Medulla oblongata (tissue), 1 donor: ENCODE measurements at regions not wholly inside any gene's neighbourhood (a gene's known extent, or its start where the extent isn't known, plus 50 kb on each side); places are given as distances from the start of the nearest gene placed in this dataset.
"Not testable (repeated sequence)": the region's sequence is repeated elsewhere in the genome, so short reads cannot be mapped to it uniquely, and the experiment has no call there.

Experiments used
- DNase-seq: peaks from one replicate; pipeline ENCODE4 v3.0.0-alpha.2; 2015; ENCODE audit errors: extremely low spot score

DNA sequence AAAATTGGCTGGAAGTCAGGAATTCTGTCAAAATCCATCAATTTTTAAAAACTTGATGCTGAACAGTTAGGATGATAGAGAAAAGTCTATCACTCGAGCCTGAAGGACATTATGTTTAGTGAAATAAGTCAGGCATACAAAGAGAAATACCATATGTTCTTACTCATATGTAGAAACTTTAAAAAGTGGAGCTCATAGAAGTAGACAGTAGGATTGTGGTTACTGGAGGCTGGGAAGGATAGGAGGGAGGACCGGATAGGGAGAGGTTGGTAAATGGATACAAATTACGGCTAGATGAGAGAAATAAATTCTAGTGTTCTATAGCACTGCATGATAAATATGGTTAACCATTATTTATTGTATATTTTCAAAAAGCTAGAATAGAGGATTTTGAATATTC, 389.5 kb upstream of the RASGRP1 start:
- no peak for DNase-seq

DNA sequence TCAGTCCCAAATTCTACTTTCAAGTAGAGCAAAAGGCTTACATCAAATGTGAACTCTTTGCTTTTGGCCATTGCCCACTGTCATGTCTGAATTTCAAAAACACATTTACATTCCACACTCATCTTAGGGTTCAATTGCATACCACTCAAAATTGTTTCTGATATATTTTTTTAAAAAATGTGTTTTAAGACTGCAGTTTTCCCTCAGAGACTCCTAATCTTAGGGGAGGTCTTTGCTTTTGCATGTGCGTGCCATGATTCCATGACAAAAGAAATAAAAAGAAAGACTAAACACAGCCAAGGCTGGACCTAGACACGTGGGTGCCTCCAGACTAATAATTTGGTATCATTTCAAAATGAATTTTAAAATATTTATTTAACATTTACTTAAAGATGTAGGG, 396.8 kb upstream of the RASGRP1 start:
- DNase-seq, result no peak

DNA sequence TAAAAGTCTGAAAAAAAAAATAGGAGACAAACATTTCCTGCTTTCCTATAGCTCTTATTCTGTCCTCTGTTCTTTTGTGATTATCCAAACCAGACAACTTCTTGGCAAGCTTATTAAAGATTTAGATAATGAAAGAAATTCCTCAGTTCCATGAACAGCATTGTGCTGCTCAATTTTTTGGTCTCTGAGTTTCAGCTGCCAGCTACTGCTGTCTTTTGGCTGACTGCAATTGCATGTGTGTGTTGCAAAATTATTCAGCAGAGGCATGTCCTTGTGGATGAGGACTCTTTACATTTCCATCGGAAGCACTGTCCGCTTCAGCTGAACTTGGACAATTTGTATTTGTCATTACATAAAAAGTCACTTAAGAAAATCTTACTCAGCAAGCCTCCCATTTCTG, 397.3 kb upstream of the RASGRP1 start:
- no peak for DNase-seq

DNA sequence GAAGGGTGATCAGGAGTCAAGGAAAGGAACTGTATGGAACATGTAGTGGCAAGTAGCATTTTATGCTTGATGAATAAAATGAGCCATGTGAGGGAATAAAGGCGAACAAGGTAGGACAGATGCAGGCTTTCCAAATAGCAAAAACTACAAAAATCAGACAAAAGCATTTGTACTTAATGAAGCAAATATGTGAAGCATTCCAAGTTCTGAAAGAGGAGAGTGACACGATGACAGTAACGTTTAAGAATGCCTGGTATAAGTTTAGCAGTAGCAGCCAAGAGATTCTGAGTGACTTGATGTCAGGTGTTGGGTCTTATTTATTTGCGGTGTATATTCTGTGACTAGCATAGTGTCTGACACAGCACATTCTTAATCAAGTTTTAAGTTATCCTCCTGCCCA, 408.2 kb upstream of the RASGRP1 start:
- no peak for DNase-seq

DNA sequence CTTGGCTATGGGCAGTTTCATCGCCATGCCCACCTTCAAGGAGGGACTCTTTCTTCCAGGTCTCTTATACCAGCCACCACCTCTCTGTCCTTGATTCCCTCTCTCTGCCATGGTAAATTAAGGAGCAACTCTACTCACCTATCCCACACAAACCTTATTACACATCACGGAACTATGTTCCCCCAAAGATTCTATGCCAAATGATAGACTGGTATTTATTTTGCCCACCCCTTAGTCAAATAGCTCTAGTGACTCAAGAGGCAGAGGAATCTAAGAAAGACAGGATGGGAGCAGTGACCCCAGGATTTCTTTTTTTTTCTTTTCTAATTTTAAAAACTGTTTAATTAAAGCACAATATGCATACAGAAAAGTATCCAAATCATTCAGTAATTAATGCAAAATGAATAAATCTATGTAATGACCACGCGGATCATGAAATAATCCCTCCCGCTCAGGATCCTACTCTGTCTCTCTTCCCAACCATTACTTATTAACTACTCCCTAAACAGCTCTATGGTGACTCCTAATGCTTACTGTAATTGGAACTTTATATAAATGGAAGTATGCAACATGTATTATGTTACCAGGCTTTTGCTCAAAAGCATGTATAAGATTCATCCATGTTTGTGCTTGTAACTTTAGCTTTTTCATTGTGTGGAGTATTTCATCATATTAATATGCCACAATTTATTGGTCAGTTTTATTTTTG, 410.8 kb upstream of the RASGRP1 start:
- no peak for DNase-seq

DNA sequence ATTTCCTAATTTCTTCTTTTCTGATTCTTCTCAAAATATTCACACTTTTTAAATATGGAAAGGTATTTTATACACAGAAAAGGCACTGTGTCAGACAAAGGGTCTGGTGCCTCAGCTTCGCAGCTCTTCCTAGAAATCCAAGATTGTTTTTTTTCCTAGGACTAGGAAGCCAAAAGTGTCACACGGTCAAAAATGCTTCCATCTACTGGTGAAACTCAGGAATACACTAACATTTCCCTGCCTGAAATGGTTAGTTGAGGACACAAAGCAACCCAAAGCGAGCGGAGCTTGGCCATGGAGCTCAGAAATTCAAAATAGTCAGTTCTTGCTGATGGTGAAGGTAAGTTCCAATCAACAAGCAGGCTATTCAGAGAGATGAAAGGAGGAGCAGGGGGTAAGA, 426.5 kb upstream of the RASGRP1 start:
- peak; percentile 54 for DNase-seq

DNA sequence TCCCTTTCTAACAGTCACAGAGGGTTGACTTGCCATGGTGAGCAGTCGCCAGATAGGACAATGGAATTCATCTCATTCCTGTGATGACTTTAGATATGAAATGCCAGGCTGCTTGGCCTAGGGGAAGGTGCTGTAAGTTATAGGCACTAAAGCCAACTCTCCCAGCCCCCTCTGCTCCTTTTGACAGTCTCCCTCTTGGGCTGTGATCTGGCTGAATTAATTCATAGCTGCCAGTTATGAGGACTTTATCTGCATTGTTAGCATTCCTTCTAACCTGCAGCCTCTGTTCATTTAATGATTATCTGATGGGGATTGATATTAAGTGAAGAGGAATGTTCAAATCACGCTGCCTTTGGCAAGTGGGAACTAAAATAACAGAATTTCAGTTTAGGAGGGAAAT, 427.1 kb upstream of the RASGRP1 start:
- DNase-seq, result no peak

DNA sequence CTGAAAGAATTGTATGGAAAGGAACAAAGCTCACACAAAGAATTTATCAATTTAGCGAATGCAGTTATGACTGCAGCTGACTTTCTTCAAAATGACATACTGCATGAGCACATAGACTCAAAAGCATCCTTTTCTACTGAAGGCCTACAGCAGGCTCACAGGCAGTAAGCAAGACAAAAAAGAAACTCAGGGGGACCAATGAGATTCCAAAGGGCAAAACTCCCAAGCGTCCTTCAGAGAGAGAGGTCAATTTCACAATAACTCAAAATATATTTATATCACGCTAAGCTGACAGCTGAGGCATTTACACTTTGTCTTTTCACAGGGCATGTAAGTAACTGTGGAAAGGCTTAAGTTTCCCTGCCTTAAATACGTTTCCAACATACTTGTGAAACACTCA, 427.9 kb upstream of the RASGRP1 start:
- no peak for DNase-seq

DNA sequence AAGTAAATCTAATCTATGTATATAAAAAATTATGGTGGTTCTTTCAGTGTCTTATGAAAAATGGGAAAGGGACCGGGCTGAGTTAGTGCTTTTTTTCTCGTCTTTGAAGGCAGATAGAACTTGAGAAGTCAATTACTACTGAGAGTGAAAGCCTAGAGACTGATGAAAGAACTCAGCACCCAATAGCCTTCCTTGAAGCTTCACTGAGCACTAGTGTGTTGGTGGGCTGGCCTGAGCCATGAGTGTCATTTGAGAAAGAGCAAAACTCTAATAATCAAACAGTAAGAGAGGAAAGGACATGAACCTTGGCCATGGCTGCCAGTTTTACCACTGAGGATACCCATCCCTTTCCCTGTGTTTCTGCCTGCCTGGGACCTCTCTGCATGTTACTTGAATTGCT, 428.3 kb upstream of the RASGRP1 start:
- DNase-seq, result no peak

DNA sequence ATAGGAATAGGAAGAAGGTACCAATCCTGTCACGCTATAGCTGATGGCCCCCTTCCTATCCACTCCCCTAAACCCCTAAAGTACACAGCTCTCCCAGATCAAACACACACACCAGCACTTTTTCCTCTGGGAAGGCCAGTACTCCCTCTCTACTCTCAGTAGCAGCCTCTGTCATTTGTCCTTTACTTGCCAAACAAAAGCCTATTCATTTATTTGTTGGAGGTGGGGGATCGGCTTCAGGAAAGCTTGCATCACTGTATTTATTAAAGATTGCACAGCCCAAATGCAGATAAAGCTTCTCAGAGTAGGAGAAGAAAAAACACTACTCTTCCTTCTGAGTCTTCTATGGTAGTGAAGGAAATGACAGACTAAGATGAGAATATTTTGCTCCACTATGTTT, 429.7 kb upstream of the RASGRP1 start:
- DNase-seq, result peak; percentile 27

DNA sequence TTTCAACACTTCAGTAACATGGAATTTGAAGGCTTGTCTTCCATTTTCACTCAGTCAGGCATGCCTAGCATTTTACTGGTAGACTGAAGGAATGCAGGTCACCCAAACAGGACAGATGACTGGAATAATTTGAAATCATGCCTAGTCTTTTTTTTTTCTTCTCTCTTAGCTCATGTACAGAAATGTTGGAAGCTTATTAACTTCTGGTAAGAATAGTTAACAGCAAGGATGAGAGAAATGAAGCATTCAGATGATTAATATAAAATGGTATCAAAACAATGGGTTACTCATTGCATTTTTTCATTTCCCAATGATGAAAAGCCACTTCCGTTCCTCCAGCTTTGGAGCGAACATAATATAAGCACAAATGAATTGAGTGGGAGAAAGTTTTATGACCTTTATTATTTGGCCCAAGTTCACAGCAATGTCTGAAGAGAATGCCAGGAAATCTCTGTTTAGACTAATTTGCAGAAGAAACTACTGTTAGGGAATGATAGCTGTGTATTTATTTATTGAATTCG, 431.6 kb upstream of the RASGRP1 start:
- no peak for DNase-seq

DNA sequence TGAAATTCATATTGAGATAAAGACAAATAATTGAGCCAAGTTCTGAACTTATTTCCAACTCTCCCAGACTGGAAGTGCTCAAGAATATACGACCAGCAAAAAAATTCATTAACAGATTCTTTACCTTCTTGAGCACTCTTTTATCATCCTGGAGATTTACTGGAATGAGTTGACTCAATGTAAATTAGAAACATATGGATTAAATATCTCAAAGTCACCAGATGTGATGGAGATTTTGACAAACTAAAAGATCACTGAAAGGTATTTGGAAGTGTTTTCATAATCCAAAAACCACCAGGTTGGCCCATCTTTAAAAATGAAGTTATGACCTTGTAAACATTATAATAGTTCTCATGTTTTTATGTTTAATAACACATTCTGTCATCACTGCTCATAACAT, 433.2 kb upstream of the RASGRP1 start:
- no peak for DNase-seq

DNA sequence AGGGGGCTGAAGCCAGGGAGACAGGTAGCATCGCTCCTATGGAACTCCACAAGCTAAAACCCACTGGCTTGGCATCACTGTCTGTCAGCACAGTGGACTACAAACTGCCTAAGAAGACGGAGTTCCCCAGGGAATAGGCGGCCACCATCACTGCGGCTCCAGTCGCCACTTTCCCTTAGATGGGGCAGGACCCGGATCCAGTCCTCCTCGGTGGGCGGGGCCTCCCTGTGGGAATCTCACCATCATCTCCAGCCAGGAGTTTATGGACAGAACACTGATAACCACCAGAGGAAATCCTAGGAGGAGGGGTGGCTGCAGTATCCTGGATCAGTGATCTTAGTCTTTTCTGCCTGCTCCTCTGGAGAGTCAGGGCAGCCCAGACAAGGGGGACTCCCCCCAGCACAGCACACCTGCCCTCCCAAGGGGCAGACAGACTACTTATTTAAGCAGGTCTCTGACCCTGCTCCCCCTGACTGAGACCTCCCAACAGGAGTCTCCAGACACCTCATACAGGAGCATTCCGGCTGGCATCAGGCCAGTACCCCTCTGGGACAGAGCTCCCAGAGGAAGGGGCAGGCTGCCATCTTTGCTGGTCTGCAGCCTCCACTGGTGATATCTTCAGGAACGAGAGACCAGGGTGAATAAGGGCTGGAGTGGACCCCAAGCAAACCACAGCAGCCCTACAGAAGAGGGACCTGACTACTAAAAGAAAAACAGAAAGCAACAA, 435.6 kb upstream of the RASGRP1 start:
- no peak for DNase-seq

DNA sequence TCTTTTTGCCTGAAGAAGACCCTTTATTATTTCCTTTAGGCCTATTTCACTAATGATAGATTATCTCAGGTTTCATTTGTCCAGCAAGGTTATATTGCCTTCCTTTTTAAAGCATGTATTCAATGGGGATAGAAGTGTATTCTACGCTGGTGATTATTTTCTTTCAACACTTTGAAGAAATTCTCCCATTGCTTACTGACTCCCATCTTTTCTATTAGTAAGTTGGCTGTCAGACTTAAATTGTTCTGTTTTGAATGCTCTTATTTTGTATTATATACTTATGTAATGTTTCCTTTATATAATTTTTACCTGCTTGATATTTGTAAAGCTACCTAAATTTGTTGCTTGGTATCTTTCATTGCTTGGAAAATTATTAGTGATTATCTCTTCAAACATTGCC, 445.1 kb upstream of the RASGRP1 start:
- no peak for DNase-seq

DNA sequence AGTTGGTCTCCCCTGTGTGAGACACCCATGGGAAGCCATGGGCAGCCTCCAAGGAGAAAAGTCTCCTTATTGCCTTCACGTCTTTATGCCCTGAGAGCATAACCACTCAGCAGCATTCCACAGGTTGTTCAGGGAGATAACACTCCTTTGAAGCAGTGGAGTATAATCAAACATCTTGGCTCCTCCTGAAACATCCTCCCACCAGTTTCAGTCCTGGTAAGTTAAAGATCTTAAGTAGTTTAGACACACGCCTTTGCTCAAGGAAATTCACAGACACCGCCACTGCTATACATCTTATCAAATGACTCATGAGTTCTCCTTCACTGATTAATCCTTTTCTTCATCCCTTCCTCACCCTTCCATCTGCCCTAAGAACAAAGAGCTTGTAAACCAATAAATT, 446.5 kb upstream of the RASGRP1 start:
- not testable (repeated sequence) for DNase-seq

DNA sequence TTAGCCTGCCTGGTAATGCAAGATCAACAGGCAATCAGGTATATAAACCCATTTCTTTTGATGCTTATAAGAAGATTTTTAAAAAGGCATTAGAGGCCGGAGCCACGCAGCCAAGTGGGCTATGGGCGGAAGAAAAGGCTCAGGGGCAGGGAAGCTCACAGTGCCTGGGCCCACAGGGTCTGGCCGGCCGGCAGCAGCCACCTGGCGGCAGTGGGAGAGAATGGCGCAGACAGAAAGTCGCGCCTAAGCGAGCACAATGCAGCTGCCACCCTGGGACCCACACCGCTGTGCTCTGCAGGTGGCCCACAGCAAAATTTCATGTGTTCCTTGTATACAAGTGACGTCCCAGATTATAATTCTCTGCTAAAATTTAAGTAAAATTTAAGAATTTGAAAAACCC, 448.6 kb upstream of the RASGRP1 start:
- DNase-seq, result no peak

DNA sequence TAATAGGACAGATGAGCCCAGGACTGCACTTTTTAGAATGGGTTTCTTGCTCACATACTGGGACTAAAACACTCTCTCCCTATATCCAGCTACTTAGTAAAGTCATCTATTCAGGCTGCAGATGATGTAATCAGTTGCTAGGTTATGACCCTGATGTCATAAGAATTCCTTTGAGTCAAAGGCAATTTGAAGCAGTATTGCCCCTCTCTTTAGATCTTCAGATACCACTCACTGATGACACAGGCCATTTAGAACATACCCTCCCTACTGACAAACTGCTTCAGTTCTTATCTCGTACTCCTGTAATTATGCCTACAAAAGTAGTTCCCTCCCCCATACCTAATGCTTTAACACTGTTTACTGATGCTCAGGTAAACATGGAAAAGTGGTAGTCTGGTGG, 450.1 kb upstream of the RASGRP1 start:
- DNase-seq, result no peak

DNA sequence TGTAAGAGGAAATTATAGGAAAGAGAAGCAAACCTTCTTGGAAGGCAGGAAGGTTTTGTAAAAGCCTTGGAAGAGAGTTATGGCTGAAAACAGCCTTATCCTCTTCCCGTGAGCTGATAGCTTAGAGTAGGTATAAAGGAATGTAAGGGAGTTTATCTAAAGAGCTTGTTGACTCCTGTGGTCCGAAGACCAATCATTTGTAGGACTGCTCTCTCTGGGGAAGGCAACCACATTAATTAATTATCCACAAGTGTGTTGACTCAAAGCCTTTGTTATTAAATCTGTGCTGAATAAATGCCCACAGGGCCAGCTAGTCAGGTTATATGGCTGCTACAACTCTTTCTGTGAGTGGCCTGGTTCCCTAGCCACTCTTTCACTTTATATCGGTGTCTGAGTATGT, 452.1 kb upstream of the RASGRP1 start:
- DNase-seq, result no peak

DNA sequence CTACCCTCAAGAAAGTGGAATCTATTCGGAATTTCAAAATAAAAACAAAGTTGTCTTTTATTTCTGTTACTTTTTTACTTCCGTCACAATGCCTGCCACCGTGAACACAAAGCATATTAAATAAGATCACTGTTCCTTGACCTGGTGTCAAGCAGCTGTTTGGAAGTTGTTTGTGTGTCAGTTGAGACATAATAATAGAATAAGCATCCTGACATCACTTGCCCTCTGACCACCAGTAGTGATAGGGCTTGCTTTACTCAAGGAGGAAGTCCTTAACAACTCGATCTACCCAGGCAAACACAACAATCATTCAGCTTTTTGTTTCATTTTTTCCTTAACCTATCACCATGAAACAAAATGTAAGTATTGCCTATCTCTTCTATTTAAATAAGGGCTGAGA, 454.4 kb upstream of the RASGRP1 start:
- DNase-seq, result no peak

DNA sequence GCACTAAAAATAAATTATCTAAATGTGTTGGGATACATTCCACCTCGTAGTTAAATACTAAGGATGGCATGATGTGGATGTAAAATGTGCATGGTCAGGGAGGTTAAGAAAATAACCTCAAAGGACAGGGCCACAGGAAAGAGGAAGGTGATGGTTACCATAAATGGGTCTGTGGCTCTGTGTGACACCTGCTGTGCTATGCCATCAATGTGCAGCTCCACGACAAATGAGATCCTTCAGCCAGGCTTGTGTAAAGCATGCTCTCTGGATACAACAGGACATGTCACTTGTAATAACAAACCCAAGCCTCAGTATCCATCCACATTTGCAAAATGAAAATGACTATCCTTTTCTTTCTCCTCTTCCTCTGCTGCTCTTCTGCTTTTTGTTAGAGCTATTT, 456.7 kb upstream of the RASGRP1 start:
- no peak for DNase-seq

DNA sequence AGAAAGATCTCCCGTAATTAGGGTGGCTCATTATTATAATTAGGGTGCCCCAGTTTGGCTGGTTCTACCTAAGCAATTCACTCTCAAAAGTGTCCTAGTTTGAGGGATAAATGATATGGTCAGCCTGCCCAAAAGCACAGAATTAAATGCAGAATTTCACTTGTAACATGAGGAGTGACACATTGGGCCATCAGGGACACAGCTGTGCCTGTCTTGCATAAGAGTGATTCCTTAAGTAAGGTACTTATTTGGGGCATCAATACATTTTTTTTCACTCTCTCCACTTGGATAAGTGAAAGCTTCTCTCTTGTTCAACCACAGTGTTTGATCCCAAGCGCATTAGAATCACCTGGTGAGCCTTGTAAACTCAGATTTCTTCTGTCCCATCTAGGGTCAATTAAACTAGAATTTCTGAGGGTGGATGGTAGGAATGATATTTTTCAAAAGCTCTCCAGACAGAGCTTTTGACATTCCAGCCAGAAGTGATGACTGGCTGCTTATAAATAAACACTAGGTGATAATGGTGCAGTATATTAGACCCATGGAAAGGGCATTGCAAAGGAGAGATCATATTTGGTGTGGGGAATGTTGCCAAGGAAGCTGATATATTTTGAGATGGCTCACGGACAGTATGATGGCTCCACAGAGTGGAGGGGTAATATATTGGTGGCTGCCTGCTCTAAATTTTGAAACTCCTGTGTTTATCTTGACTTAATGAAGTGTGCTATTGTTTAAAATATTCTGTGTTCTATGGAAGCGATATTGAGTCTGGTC, 458.1 kb upstream of the RASGRP1 start:
- DNase-seq, result no peak

DNA sequence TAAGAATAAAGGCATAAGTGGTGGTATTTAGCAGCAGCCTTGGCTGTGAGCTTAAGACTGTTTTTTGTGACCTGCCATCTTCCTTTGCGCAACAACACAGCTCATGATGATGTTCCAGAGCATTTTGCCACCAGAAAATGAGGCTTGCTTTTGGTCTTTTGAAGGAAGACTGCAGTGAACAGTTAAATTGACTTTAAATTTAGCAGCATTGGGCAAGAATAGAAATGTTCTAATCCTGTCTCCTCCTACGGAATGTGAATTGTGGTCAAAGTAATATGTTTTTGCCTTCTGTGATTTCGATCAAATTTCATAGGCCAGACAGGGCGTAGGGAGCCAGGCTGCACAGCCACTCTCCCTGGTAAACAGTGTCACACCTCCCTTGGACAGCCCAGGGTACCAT, 460.7 kb upstream of the RASGRP1 start:
- no peak for DNase-seq

DNA sequence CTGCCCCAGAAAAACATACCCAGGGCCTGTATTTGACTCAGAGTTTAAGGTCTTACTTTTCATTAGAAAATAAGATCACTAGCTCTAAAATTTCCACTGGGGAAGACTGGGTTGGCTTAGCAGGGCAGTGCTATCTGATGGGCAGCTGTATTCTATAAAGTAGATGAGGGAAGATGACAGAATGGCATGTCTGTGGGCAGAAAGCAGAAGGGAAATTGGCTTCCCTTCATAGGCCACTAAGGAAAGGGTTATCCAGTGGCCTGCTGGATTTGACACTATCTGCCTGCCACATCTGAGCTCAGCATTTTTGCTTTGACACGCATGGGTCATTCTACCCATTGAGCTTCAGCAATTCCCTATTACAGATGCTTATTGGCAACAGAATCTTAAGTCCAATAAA, 461.3 kb upstream of the RASGRP1 start:
- DNase-seq, result no peak
